ENCODE measurements at regions not wholly inside any gene's neighbourhood (a gene's known extent, or its start where the extent isn't known, plus 50 kb on each side); places are given as distances from the start of the nearest gene placed in this dataset.

GRCh38 chr3:166205158-166205557 lies 367.9 kb upstream of the BCHE start:
- no peak for TF ChIP-seq GATA2 (CRISPR knock-in tag; IDR thresholded peaks at IDR 0.05)
- TF ChIP-seq, protein P1, sequence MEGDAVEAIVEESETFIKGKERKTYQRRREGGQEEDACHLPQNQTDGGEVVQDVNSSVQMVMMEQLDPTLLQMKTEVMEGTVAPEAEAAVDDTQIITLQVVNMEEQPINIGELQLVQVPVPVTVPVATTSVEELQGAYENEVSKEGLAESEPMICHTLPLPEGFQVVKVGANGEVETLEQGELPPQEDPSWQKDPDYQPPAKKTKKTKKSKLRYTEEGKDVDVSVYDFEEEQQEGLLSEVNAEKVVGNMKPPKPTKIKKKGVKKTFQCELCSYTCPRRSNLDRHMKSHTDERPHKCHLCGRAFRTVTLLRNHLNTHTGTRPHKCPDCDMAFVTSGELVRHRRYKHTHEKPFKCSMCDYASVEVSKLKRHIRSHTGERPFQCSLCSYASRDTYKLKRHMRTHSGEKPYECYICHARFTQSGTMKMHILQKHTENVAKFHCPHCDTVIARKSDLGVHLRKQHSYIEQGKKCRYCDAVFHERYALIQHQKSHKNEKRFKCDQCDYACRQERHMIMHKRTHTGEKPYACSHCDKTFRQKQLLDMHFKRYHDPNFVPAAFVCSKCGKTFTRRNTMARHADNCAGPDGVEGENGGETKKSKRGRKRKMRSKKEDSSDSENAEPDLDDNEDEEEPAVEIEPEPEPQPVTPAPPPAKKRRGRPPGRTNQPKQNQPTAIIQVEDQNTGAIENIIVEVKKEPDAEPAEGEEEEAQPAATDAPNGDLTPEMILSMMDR (IDR thresholded peaks at IDR 0.05) = no peak
- no peak for TF ChIP-seq USF2 (IDR thresholded peaks at IDR 0.05; ENCODE audit: borderline replicate concordance, low read depth, low read length)
- no peak for TF ChIP-seq MAX (IDR thresholded peaks at IDR 0.05; ENCODE audit: low read depth)
- no peak for TF ChIP-seq RAD21 (IDR thresholded peaks at IDR 0.05; ENCODE audit: low read length)
- no peak for TF ChIP-seq EP300 (IDR thresholded peaks at IDR 0.05; ENCODE audit: borderline replicate concordance in 1 of 2, low read depth in 1 of 2, low read length in 1 of 2)
- TF ChIP-seq TCF12 (IDR thresholded peaks at IDR 0.05) = no peak
- TF ChIP-seq NFIC (IDR thresholded peaks at IDR 0.05; ENCODE audit: borderline replicate concordance) = no peak
- TF ChIP-seq RFX5 (IDR thresholded peaks at IDR 0.05; ENCODE audit: low read length) = no peak
- no peak for TF ChIP-seq POLR2AphosphoS5 (IDR thresholded peaks at IDR 0.05; ENCODE audit: low read depth, low read length)
- no peak for TF ChIP-seq TAF1 (IDR thresholded peaks at IDR 0.05; ENCODE audit: borderline replicate concordance, low read depth, low read length)
- no peak for TF ChIP-seq EZH2phosphoT487 (IDR thresholded peaks at IDR 0.05; ENCODE audit: borderline replicate concordance, low read depth)
